GM13976 (cell line): ENCODE measurements at regions not wholly inside any gene's neighbourhood (a gene's known extent, or its start where the extent isn't known, plus 50 kb on each side); places are given as distances from the start of the nearest gene placed in this dataset.
A peak's percentile ranks its signal among the peaks of the same experiment; 100 is the strongest.

Experiments used
- DNase-seq: peaks from one replicate; pipeline ENCODE4 v3.0.0; 2012; ENCODE audit warnings: low spot score
- in situ Hi-C: fragments of 300-500 bp; cut with MboI; formaldehyde crosslinking; loops from one replicate; pipeline ENCODE4 v1.12.0; 2022; ENCODE audit warnings: low sequenced_read_pairs, mixed read lengths, inconsistent platforms; ENCODE audit not compliant: unreplicated experiment
- TF ChIP-seq, protein P1 (sequence below): IDR thresholded peaks from 2 replicates; pipeline ENCODE4 v1.5.1; 2012; ENCODE audit warnings: borderline replicate concordance, mild to moderate bottlenecking; ENCODE audit not compliant: insufficient read depth; ENCODE audit errors: extremely low read depth, missing control alignments, control extremely low read depth

DNA sequence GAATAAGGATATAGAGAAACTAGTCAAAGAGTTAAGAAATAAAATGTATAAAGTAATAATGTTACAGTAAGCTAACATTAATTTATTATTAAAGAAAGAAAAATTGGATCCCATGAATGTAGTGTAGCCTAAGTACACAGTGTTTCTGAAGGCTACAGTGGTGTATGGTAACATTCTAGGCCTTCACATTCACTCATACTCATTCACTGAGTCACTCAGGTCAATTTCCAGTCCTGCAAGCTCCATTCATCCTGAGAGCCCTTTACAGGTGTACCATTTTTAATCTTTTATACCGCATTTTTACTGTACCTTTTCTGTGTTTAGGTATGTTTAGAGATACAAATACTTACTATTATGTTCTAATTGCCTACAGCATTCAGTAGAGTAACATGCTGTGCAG is 120.6 kb upstream of the AGA start:
- DNase-seq, result no peak
- TF ChIP-seq, protein P1, sequence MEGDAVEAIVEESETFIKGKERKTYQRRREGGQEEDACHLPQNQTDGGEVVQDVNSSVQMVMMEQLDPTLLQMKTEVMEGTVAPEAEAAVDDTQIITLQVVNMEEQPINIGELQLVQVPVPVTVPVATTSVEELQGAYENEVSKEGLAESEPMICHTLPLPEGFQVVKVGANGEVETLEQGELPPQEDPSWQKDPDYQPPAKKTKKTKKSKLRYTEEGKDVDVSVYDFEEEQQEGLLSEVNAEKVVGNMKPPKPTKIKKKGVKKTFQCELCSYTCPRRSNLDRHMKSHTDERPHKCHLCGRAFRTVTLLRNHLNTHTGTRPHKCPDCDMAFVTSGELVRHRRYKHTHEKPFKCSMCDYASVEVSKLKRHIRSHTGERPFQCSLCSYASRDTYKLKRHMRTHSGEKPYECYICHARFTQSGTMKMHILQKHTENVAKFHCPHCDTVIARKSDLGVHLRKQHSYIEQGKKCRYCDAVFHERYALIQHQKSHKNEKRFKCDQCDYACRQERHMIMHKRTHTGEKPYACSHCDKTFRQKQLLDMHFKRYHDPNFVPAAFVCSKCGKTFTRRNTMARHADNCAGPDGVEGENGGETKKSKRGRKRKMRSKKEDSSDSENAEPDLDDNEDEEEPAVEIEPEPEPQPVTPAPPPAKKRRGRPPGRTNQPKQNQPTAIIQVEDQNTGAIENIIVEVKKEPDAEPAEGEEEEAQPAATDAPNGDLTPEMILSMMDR, result no peak
- in situ Hi-C loops, result no loop called here

GRCh38 chr4:177566691-177567090 is 124.5 kb upstream of the AGA start:
- DNase-seq, result no peak
- in situ Hi-C loops, result no loop called here
- TF ChIP-seq, protein P1, result no peak

DNA sequence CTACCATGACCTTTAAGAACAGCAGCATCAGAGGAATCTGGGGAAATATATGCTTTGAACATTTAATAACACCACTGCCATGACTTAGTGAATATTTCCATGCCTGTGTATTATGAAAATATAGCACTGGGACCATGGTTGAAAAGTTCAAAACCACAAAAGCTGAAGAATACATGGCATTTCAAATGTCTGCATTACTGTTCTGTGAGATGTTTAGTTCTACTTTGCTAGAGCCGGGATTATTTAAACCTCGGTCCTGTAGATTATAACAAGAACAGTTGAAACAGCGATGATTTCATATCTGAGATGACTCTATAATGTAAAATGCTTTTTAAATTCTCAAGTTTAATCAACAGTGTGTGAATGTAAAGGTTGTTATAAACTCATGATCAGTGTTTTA is 126.7 kb upstream of the AGA start:
- in situ Hi-C loops, result no loop called here
- no peak for DNase-seq
- TF ChIP-seq, protein P1, result no peak

DNA sequence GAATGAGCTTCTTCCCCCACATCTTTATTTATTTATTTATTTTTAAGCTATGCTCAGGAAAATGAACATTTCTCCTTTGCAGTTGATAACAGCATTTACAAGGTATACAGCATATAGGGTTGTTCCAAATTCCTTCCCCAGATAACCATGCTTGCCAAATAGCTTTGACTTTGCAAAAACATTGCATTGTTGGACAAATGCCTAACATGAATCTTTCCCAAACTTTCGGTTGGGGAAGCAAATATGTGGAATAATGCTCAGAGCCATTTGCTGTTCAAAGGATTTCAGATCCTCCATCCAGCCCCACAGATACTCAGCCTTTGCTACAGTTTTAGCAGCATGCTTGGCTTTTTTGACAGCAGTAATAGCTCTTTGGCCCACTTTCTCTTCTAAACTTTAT is 127.2 kb upstream of the AGA start:
- in situ Hi-C loops, result no loop called here
- no peak for DNase-seq
- TF ChIP-seq, protein P1, result no peak

DNA sequence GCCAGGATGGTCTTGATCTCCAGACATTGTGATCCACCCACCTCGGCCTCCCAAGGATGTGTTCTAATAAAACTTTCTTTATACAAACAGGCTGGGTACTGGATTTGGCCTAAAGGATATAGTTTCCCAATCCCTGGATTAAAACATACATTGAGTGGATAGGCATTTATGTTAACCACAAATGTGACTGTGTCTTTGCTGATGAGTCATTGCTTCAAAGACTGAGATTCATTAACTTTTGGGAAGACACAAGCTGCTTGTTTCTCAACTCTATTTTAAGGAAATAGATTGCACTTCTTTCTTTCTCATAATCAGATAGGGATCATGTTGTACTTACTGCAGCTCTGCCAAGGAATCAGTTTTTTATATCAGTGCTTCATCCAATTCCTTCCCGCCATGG is 131.3 kb upstream of the AGA start:
- TF ChIP-seq, protein P1, result no peak
- no peak for DNase-seq
- in situ Hi-C loops, result no loop called here

DNA sequence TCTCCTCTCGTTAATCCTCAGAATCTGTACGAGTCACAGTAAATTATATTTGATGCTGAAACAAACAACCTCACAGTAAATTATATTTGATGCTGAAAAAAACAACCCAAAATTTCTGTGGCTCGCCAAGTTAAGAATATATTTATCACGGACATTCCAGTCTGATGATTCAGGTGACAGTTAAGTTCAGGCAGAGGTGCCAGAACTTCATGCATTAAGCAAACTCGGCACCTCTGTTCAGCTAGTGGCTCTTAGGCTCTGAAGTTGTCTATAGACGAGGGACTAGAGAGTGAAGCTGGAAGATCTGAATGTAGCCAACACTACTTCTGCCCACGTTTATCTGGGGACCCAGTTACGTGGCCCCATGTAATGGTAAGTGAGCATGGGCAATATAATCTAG is 132.2 kb upstream of the AGA start:
- in situ Hi-C loops, result no loop called here
- TF ChIP-seq, protein P1, result no peak
- no peak for DNase-seq

GRCh38 chr4:177579649-177580048 is 137.4 kb upstream of the AGA start:
- TF ChIP-seq, protein P1, result peak; percentile 18
- in situ Hi-C loops, result no loop called here
- DNase-seq, result no peak
